Heart right ventricle (tissue), 16 donors: ENCODE measurements at regions not wholly inside any gene's neighbourhood (a gene's known extent, or its start where the extent isn't known, plus 50 kb on each side); places are given as distances from the start of the nearest gene placed in this dataset.
"Not testable (repeated sequence)": the region's sequence is repeated elsewhere in the genome, so short reads cannot be mapped to it uniquely, and the experiment has no call there.

Experiments
- ATAC-seq, 8 donors: fragments of 200-7000 bp; cut with Tn5 transposase; one replicate each; pipeline ENCODE4 v1.9.1; 2020; ENCODE audit warnings: mild to moderate bottlenecking in 8 of 8, moderate library complexity in 8 of 8, moderate number of reproducible peaks in 1 of 8
- DNase-seq, 2 donors: peaks; one replicate each; pipeline ENCODE4 v3.0.0-alpha.2; 2020
- H3K27ac ChIP-seq, 10 donors: fragments of 200-600 bp; sonication (generic) in 2 of 10; one replicate each; pipeline versions ENCODE4 v1.5.0 to v1.8.0; 2020 to 2022; ENCODE audit warnings: mild to moderate bottlenecking in 3 of 10
- H3K27me3 ChIP-seq, 7 donors: fragments of 200-600 bp; one replicate each; pipeline ENCODE4 v1.8.0; 2021 to 2022; ENCODE audit warnings: mild to moderate bottlenecking in 2 of 7
- H3K36me3 ChIP-seq, 9 donors: fragments of 200-600 bp; sonication (generic) in 1 of 9; one replicate each; pipeline versions ENCODE4 v1.5.0 to v1.8.0; 2020 to 2022; ENCODE audit warnings: mild to moderate bottlenecking in 2 of 9
- H3K4me1 ChIP-seq, 9 donors: fragments of 200-600 bp; sonication (generic) in 1 of 9; one replicate each; pipeline versions ENCODE4 v1.5.0 to v1.8.0; 2020 to 2022; ENCODE audit warnings: mild to moderate bottlenecking in 4 of 9
- H3K4me3 ChIP-seq, 10 donors: fragments of 200-600 bp; sonication (generic) in 2 of 10; one replicate each; pipeline versions ENCODE4 v1.5.0 to v1.8.0; 2020 to 2022; ENCODE audit warnings: mild to moderate bottlenecking in 7 of 10, moderate library complexity in 2 of 10
- H3K9me3 ChIP-seq, 11 donors: fragments of 200-600 bp in 10 of 11; sonication (generic) in 2 of 11; one replicate each; pipeline versions ENCODE4 v1.5.0 to v1.8.0; 2013 to 2022; ENCODE audit warnings: mild to moderate bottlenecking in 2 of 11, control low read depth in 1 of 11, moderate library complexity in 1 of 11
- WGBS, 2 donors: extraction: QIAGEN DNeasy Blood & Tissue Kit; methylation state at CpG; one replicate each; pipeline ENCODE4 v1.1.7; 2013; ENCODE audit warnings: inconsistent platforms in 1 of 2; 5-methylcytosine and 5-hydroxymethylcytosine counted together
- intact Hi-C, 10 donors: fragments of 100-400 bp; cut with DNase I; formaldehyde crosslinking; loops; one replicate each; pipeline versions ENCODE4 v1.11.1 to v1.14.2; 2022
- TF ChIP-seq, protein P1 (sequence below), 9 donors: fragments of 200-600 bp; sonication (generic) in 2 of 9; IDR thresholded peaks; one replicate each; pipeline versions ENCODE4 v1.5.0 to v1.8.0; 2021 to 2022; ENCODE audit warnings: antibody characterized with exemption in 9 of 9, mild to moderate bottlenecking in 5 of 9, moderate library complexity in 1 of 9
- donor health status: Arrhythmogenic right ventricular cardiomyopathy.
- donor health status: ischemic (EF 13 %, LVEDD 7.1; RV severe dilation, severe dysfunction).
- donor health status: healthy with polysubstance abuse.
- donor health status: DM: no; HTN: yes; CAD: no.
- donor health status: DM: no; HTN: no; CAD: no.
- donor health status: ischemic (EF 25% LVEDD 6.9; RV normal size, moderate dysfunction).
- donor health status: ischemic (EF 25% LVEDD 5.7; RV mildly dilated, moderate dysfunction).
- donor health status: healthy.
- donor health status: DM: yes; HTN: yes; CAD: no.
- donor health status: Ischemic cardiomyopathy.
- donor health status: ischemic (EF 35%, LVEDD 5.7; RV mildly dilated, moderate dysfunction).
- donor health status: nonischemic (EF 11% LVEDD 7.7; RV severe dilation, severe dysfunction).
- donor health status: DM: yes; HTN: yes; CAD: no.
- donor health status: PGD.
- donor health status: ischemic (EF 29% LVEDD 5.4; RV normal size, mild dysfunction).
- donor health status: nonischemic (EF 23%, LVEDD 6.1; RV moderate dilation, normal function).

- H3K27ac ChIP-seq: no peak overlapping the region
- H3K4me1 ChIP-seq: no peaks in the 10 kb centered on the region
- TF ChIP-seq, protein P1, sequence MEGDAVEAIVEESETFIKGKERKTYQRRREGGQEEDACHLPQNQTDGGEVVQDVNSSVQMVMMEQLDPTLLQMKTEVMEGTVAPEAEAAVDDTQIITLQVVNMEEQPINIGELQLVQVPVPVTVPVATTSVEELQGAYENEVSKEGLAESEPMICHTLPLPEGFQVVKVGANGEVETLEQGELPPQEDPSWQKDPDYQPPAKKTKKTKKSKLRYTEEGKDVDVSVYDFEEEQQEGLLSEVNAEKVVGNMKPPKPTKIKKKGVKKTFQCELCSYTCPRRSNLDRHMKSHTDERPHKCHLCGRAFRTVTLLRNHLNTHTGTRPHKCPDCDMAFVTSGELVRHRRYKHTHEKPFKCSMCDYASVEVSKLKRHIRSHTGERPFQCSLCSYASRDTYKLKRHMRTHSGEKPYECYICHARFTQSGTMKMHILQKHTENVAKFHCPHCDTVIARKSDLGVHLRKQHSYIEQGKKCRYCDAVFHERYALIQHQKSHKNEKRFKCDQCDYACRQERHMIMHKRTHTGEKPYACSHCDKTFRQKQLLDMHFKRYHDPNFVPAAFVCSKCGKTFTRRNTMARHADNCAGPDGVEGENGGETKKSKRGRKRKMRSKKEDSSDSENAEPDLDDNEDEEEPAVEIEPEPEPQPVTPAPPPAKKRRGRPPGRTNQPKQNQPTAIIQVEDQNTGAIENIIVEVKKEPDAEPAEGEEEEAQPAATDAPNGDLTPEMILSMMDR (IDR thresholded peaks at IDR 0.05): no peak
- no peaks in the 10 kb centered on the region for H3K27me3 ChIP-seq
- H3K4me3 ChIP-seq: no peak overlapping the region
- DNase-seq (no peak), ATAC-seq (no peak)
- peaks cover 0 to 4% (median 0%) of the 10 kb centered on the region in 11 donors for H3K9me3 ChIP-seq
- intact Hi-C loops: no loop called here
- H3K36me3 ChIP-seq: no peaks in the 10 kb centered on the region
- WGBS, 2 donors: 69 to 70% methylated on average over 6 of the region's 6 CpGs
Observed at GRCh38 chr4:137794764-137795254, 262.5 kb upstream of the PCDH18 start.

GRCh38 chr4:137789263-137789662 lies 257.0 kb upstream of the PCDH18 start:
- H3K4me3 ChIP-seq, intact Hi-C loops, H3K36me3 ChIP-seq, DNase-seq, H3K9me3 ChIP-seq, H3K27me3 ChIP-seq, H3K27ac ChIP-seq, ATAC-seq, H3K4me1 ChIP-seq: not testable (repeated sequence)
- 92 to 95% methylated on average over 3 of the region's 3 CpGs for WGBS, 2 donors

- H3K4me3 ChIP-seq, DNase-seq, ATAC-seq, H3K27me3 ChIP-seq, intact Hi-C loops, H3K36me3 ChIP-seq, H3K27ac ChIP-seq, H3K9me3 ChIP-seq, H3K4me1 ChIP-seq: not testable (repeated sequence)
- WGBS, 2 donors: 76% methylated on average over 7 of the region's 7 CpGs
Observed at GRCh38 chr4:137783923-137784322, 251.6 kb upstream of the PCDH18 start.

GRCh38 chr4:137775701-137776100 lies 243.4 kb upstream of the PCDH18 start:
- TF ChIP-seq, protein P1 (IDR thresholded peaks at IDR 0.05): no peak
- Histone ChIP-seq H3K4me3 (no peak overlapping the region), H3K27me3 (no peaks in the 10 kb centered on the region), H3K27ac (no peak overlapping the region), H3K4me1 (no peaks in the 10 kb centered on the region), H3K36me3 (no peaks in the 10 kb centered on the region), H3K9me3 (peaks cover 0 to 7% (median 0%) of the 10 kb centered on the region in 11 donors)
- ATAC-seq (no peak), DNase-seq (no peak)
- WGBS, 2 donors: 62 to 67% methylated on average over 3 of the region's 3 CpGs
- intact Hi-C loops: no loop called here

GRCh38 chr4:137774501-137774900 lies 242.2 kb upstream of the PCDH18 start:
- H3K4me3 ChIP-seq: no peak overlapping the region
- DNase-seq (no peak), ATAC-seq (no peak)
- H3K36me3 ChIP-seq: no peaks in the 10 kb centered on the region
- H3K9me3 ChIP-seq: peaks cover 0 to 4% (median 0%) of the 10 kb centered on the region in 11 donors
- intact Hi-C loops: no loop called here
- H3K27ac ChIP-seq: no peak overlapping the region
- no peaks in the 10 kb centered on the region for H3K27me3 ChIP-seq
- TF ChIP-seq, protein P1 (IDR thresholded peaks at IDR 0.05): no peak
- no peaks in the 10 kb centered on the region for H3K4me1 ChIP-seq
